ENCODE measurements at regions not wholly inside any gene's neighbourhood (a gene's known extent, or its start where the extent isn't known, plus 50 kb on each side); places are given as distances from the start of the nearest gene placed in this dataset.
A peak's percentile ranks its signal among the peaks of the same experiment; 100 is the strongest.
"Not testable (repeated sequence)": the region's sequence is repeated elsewhere in the genome, so short reads cannot be mapped to it uniquely, and the experiment has no call there.

DNA sequence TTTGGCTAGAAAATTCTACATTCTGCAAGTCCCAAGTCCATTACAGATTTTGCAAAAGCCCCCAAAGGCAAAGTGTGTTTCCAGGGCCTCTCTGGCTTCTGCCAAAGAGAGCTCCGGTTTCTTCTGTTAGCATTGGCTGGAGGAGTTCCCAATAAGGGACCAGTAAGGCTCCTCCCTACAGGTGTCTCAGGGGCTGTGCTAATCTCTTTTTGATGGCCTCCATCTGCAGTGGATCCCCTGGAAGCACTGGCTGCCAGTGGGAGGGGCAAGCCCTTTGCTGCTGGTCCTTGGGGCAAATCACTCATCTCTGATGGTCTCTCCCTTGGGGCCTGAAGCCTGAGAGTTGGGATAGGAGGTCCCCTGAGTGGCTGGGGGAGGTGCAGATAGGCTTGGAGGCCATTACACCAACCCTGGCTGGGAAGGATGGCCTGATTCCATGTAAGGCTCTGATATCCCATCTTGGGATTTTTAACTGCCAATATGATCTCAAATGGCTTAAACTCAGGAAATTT lies 89.1 kb upstream of the USP24 start:
- DNase-seq: no peak

DNA sequence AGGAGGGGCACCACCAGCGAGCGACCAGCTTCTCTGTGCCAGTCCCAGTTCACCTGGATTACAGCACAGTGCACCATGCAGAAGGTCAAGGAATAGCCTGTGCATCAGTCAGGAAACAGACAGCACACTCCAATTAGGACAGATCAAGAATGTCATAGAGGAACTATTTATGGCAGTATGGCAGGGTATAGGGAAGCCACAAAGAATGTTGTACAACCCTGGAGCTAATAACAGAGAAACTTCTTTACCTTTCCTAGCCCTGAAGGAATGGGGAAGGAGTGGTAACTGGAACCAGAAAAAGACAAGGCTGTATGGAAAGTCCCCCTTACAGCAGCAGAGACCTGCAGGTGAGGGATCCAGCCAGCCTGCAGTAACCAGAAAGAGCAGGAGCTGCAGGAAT lies 87.8 kb upstream of the USP24 start:
- DNase-seq: no peak

DNA sequence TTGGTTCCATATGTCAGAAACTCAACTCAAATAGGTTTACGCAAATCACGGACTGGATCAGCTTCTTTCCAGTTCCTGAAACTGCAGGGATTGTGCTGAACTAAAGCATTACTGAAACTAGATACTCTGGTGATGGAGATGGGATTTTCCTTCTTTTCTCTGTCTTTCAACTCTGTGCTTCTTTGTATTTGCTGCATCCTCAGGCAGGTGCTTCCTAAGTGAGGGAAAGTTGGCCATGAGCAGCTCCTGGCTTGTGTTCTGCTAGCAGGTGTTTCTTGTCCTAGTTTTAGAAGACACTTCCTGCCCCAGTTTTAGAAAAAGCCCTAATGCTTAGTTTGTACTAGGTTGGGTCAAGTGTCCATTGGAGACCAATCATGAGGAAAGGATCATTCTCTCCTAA lies 86.7 kb upstream of the USP24 start:
- DNase-seq: no peak

DNA sequence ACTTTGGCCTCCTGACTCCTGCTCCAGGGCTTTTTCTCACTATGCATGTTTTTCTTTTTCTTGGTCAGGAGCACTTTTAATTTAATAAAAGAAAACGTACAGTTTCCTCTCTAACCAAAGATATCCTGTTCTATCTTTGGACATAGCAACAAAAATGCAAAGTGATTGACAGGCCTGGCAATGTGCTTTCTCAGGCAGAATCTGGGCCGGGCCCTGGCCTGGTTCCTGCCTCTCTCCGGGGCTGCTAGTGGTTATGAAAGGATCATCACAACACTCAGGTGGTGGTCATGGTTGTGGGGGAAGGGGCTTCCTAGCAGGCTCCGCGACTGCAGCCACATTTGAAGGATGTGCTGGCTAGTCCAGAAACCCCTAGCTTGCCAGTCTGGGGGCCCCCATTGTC lies 85.8 kb upstream of the USP24 start:
- no peak for DNase-seq

DNA sequence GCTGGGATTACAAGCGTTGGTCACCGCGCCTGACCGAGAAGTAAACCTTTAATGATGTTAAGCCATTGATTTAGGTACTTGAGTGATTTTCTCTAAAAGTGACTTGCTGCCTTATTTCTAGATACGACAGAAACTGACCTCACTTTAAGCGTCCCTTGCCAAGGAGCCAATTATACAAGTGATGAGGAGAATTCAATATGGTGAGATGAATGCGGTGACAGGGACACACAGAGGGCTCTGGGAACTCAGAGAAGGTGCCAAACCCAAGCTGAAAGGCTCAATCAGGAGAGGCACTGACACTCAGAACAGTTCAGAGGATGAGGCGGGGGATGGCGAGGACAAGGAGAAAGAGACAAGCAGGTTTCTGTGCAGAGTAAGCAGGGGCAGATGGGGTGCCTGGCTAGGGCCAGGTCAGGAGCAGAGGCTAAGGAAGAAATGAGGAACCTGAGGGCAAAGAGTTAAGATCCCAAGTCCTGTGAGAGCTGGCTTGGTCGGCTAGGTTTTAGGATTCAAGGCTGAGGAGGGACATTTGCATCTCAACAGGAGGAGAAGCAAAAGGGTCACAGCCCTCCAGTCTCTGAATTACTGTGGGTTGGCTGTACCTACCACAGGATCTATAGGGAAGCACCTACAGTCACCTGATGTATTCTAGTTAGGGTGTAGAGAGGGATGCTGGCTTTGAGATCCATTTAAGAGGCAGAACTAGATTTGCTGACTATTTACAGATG lies 83.2 kb upstream of the USP24 start:
- no peak for DNase-seq

DNA sequence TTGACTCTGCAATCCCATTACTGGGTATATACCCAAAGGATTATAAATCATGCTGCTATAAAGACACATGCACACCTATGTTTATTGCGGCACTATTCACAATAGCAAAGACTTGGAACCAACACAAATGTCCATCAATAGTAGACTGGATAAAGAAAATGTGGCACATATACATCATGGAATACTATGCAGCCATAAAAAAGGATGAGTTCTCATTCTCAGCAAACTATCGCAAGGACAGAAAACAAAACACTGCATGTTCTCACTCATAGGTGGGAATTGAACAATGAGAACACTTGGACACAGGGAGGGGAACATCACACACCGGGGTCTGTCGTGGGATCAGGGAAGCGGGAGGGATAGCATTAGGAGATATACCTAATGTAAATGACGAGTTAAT lies 81.1 kb upstream of the USP24 start:
- not testable (repeated sequence) for DNase-seq

DNA sequence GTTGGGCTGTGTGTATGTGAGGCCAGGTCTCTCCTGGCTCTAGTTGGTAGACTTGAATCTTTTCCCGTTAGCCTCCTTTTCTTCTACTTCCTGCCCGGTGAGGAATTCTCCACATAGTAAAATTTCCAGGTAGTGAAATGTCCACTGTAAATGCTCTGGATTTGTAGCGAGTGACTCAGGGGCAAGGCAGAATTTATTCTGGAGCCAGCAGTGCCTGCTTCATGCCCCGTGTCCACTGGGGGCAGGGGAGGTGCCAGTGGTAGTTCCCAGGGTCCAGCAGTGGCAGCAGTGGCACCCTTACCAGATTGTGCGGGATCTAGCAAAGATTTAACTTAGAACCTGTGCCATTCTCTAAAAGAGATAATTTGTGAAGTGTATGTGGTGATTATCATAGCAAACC lies 74.5 kb upstream of the USP24 start:
- no peak for DNase-seq

DNA sequence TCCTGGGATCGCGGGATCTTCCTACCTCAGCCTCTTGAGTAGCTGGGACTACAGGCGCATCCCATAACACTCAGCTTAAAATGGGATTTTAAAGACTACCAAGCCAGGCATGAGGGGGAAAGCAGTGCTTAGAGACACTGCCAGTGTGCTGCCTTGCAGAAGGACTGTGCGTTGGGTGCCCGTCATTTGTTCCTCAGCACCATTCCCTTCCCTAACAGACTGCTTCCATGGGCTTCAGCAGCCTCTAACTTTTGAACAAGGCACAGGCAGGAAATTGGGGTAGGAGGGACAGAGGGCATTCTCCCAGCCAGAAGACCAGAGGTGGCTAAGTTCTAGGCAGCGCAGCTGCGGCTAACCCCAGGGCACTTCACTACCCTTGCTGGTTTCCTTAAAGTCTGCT lies 73.9 kb upstream of the USP24 start:
- no peak for DNase-seq

DNA sequence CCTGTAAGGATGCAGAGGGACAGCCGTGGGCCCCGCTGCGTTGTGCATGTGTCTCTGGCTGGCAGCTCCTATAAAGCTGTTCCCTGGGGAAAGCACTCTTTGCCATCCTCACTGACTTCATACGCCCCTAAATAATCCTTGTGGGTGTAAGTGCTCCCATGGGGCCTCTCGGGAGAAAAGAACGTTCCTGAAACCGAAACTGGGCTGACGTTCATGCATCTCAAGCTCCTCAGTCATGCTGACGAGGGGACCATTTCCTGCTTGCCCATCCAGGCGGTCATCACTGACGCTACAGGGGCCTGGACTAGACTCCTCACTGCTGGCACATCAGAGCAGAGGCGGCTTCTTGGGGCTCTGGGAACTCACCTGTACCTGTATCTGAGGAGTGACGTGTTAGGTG lies 73.1 kb upstream of the USP24 start:
- DNase-seq: no peak

DNA sequence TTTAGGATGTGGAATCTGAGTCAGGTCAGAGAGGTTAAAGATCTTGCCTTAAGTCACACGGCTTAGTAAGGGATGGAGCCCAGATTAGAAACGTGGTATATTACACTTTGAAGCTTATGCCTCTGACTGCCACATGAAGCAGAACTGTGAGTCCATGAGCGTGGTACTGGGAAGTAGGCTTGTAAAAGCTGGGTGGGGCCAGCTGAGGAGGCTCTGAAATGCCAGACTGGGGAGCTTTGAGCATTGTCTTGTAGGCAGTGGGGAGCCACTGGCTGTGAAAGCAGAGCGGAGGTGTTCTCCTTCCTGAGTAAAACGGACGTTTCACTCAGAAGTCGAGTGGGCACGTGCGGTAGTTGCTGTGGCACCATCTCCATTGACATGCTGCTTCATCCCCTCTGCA lies 72.6 kb upstream of the USP24 start:
- no peak for DNase-seq

DNA sequence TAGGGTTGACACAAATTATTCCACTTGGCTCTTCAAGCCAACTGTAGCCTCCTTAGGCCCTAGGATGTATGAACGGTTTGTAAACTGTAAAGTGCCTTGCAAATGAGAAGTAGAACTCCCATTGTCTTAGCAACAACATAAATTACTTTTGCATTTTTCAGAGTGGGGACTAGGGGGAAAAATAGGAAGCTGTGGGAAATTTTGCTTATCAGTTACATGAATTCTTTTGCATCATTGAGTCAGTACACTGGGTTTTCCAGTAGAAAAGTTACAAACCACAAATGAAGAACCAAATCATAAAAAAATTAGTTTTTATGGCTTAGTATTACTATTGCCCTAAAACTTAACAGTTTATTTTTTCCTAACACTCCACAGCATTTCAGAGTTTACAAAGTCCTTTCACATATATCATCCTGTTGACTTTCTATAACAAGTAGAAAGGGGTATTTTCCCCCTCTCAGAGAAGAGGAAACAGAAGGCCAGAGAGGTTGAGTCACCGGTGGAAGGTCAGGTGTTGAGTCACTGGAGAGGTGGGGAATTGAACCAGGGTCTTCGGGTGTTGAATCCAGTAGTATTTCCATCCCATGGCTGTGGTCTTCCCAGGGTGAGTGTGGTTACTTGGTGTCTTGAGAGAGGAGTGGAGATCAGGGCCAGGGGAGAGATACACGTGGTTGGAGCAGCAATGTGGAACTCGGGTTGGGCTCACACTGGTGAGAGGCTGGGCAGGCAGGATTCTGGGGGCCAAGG lies 71.9 kb upstream of the USP24 start:
- no peak for DNase-seq

DNA sequence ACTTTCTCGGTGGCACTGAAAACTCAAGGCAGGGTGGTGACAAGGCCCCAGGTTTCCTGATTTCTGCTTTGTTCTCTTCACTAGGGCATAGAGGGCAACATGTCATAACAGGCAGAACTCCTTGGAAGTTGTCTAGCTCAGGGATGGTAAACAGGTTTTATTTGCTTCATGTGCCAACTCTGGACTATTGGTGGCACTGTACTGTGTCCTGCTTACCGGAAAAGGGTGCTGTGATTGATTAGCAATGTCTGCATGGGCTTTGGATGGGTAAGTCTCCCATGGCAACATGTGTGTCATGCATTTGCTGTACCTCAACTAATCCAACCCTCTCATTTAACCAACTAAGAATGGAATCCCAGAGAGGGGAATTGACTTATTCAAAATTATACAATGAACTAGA lies 70.7 kb upstream of the USP24 start:
- no peak for DNase-seq

DNA sequence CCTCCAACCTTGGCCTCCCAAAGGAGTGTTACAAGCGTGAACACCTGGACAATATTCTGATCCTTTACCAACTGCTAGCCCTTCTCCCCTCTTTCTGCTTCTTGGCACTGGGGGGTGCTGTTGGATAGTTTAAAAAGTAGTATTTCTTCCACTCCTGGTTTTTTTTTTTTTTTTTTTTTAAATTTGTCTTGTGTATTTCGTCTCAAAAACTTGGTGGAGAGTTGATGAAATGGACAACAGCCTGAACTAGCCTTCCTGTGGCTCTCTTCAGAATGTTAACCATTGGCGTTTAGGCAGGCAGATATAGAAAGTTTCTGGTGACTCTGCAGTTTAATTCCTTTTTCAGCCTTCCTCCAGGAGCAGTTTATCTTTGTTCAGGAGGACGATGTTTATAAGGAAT lies 69.7 kb upstream of the USP24 start:
- DNase-seq: peak; percentile 21

DNA sequence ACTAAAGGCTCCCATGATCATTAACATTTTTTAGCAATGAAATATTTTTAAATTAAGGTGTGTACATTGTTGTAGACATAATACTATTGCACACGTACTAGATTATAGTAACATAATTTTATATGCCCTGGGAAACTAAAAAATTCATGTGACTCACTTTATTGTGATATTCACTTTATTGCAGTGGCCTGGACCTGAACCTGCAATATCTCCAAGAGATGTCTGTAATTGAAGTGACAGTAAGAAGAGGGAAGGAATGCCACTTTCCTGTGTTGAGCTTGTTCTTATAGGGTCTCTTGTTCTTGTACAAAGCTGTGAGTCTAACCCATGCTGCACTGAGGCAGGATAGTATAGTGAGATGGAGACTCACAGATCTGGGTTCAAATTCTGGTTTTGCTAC lies 66.9 kb upstream of the USP24 start:
- DNase-seq: no peak

DNA sequence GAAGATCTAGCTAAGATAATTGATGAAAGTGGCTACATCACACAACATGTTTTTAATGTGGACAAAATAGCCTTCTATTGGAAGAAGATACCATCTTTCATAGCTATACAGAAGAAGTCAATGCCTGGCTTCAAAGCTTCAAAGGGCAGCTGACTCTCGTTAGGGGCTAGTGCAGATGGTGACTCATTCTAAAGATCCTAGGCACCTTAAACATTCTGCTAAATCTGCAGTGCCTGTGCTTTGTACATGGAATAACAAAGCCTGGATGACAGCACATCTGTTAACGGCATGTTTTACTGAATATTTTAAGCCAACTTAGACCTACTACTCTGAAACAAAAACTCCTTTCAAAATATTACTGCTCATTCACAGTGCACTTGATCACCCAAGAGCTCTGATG lies 65.6 kb upstream of the USP24 start:
- no peak for DNase-seq

DNA sequence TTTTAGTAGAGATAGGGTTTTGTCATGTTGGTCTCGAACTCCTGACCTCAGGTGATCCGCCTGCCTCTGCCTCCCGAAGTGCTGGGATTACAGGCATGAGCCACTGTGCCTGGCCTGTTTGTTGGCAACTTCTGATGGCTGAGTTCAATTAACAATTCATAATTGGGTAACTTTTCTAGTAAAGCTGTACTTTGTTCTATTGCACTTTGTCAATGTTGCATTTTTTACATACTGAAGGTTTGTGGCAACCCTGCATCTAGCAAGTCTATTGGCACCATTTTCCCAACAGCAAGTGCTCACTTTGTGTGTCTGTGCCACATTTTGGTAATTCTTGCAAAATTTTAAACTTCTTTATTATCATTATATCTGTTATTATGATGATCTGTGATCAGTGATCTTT lies 64.5 kb upstream of the USP24 start:
- no peak for DNase-seq

DNA sequence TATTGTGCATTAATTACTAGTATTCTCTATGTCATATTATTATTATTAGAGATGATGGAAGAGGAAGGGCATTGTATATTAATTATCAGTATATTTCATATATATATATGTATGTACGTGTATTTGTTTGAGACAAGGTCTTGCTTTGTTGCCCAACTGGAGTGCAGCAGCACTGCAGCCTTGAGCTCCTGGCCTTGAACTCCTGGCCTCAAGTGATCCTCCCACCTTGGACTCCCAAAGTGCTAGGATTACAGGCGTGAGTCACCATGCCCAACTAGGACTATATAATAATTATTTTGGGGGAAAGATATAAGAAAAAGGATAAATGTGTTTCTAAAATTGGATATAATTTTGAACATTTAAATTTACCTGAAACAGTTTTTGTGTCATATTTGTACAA lies 63.2 kb upstream of the USP24 start:
- no peak for DNase-seq

DNA sequence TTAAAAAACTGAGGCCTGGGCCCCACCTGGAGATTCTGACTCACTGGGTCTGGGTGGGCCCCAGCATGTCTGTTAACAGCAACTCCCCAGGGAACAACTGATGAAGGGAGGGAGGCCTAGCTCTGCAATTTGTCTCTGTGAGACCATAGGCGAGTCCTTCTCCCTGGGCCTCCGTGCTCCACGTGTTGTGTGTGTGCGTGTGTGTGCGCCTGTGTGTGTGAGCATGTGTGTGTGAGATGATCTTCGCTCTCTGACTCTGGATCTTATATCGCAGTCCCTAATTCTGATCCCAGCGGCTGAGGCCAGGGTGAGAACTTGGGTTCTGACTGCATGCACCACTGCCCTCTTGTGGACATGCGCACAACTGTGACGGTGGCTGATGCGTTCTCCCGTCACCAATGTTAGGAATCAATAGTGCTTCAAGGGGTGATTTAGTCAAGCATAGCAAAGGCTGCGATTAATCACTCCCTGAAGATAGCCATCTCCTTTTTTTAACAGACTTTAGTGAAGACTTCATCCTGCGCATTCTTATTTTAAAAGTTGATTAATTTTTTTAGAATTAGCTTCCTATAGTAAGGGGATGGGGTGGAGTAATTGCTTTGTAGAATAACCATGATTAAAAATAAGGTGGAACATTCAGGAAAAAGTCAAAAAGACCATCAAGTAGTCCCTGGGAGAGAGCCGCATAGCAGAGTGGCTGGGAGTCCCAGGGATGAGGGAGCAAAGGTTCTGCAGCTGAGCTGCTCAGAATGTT lies 62.4 kb upstream of the USP24 start:
- peak; percentile 66 for DNase-seq

DNA sequence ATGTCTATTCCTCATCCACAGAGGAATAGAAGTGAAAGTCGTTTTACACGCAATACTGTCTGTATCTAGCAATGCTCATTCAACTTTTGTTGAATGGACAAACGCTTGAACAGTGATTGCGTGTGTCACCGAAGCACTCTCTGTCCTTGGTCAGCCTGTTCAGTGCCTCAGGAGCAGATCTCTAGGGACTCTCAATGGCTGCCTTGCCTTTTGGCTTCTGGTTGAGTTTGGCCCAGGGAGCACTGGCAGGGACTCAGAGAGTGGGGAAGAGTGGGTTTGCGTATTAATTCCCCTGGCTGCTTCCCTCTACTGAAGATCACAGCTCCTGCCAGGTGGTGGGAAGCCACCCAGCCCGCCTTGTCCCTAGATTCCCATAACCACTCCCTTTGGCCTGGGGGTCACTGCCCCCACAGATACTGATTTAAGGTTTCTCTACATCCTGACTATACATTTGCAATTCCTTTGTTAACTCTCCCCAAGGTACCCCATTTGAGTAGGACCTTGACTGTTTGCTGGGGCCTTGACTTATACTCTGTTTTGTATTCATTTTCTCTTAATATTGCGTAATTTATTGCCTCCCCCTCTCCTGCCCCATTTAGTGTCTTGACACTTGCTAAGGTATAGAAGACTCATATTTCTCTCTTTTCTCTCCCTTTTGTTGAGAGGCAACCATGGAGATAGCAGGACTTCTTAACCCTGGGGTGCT lies 61.7 kb upstream of the USP24 start:
- no peak for DNase-seq

DNA sequence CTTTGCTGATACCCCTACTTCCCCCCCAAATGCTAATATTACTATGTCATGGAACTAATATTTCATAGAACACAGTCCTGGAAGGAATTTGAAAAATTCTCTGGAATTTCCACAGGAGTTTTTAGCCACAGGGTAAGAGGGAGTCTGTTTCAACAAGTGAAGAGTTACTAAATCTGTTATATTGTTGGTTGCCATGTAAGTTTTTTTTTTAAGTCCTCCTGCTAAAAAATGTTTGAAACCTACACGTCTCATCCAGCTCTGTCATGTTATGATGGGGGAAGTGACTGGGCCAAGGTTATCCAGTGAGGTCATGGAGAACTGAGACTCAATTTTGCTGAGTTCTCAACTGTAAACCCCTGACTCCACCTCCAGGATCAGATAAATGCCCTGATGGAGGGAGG lies 60.8 kb upstream of the USP24 start:
- DNase-seq: no peak

DNA sequence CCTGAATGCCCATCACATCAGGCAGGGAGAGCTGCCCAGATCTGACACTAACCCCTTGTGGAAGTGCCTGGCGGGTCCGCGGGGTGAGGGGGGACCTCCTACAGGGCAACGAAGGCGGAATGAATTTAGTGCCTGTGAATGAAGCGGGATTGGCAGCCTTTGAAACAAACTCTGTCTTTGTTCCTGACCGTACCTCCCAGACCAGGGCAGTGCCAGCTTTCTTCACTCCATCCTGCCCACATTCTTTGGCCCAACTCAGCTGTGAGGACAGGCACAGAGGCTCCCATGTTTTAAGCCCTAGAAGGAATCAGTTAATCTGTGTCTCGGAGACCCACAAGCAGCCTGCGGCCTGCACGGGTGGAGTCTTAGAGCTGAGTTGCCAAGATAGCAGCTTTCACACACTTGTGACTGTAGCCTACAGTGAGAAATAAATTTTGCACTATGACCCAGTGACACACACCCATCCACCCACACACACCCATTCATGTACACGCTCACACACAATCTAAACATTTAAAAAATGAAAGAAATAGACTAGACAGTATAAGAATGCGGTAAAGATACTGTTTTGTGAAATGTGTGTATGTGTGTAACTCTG lies 60.1 kb upstream of the USP24 start:
- no peak for DNase-seq

DNA sequence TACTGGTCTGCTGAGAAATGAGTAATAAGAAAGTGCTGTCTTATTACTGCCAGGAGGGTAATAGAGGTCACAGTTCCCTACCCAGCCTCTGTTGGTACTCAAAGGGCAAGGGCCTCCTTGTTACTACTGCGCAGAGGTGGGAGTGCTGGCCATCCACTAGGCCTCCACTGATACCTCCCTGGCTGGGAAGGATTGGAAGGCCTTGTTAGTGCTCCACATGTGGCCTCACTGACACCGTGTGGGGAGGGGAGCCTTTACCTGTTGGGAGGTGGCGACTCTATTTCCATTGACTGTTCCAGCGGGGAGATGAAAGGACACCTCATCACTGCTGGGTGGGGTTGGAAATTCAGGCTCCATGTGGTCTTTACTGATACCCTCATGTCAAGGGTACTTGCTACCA lies 57.8 kb upstream of the USP24 start:
- no peak for DNase-seq

Data from NCI-H748 treated with DMSO at 0.1 percent for 48 hours (cell line).